Keratinocyte (primary cell): ENCODE measurements at regions not wholly inside any gene's neighbourhood (a gene's known extent, or its start where the extent isn't known, plus 50 kb on each side); places are given as distances from the start of the nearest gene placed in this dataset.
"Not testable (repeated sequence)": the region's sequence is repeated elsewhere in the genome, so short reads cannot be mapped to it uniquely, and the experiment has no call there.

Experiments used
- DNase-seq: peaks from one replicate; pipeline ENCODE4 v3.0.0-alpha.2; 2011; ENCODE audit warnings: low read depth, missing footprints, low spot score
- FAIRE-seq: peaks from 2 replicates; lab custom pipeline; 2011; peaks lifted over from hg19 to GRCh38; lab: Jason Lieb, UNC
- H2AFZ ChIP-seq: 2 replicates; pipeline ENCODE4 v1.6.0; 2012; ENCODE audit warnings: low read length, control low read depth, inconsistent platforms; ENCODE audit not compliant: control insufficient read depth
- H3K27ac ChIP-seq: 2 replicates; pipeline ENCODE4 v1.5.1; 2011; ENCODE audit warnings: low read length; ENCODE audit not compliant: control insufficient read depth, insufficient read depth
- H3K27me3 ChIP-seq: 3 replicates; pipeline ENCODE4 v1.6.0; 2011; ENCODE audit warnings: low read length; ENCODE audit not compliant: control insufficient read depth, insufficient read depth; ENCODE audit errors: extremely low read depth
- H3K36me3 ChIP-seq, 2 experiments: 2 replicates in 1 of 2; 3 replicates in 1 of 2; pipeline ENCODE4 v1.5.1; 2011; ENCODE audit warnings: low read length in 2 of 2, mild to moderate bottlenecking in 1 of 2; ENCODE audit not compliant: control insufficient read depth in 2 of 2, insufficient read depth in 2 of 2; ENCODE audit errors: extremely low read depth in 1 of 2
- H3K4me1 ChIP-seq: 3 replicates; pipeline ENCODE4 v1.5.1; 2011; ENCODE audit warnings: low read length; ENCODE audit not compliant: control insufficient read depth, insufficient read depth; ENCODE audit errors: extremely low read depth
- H3K4me2 ChIP-seq: 3 replicates; pipeline ENCODE4 v1.6.0; 2011; ENCODE audit warnings: low read depth, low read length; ENCODE audit not compliant: control insufficient read depth, insufficient read depth; ENCODE audit errors: extremely low read depth
- H3K4me3 ChIP-seq, 3 experiments: fragments of 200-600 bp in 1 of 3; sonication (generic) in 1 of 3; 2 replicates in 2 of 3; 3 replicates in 1 of 3; pipeline ENCODE4 v1.5.1; 2011 to 2016; ENCODE audit warnings: low read length in 3 of 3, mild to moderate bottlenecking in 3 of 3, control low read depth in 2 of 3, inconsistent platforms in 1 of 3, low read depth in 1 of 3, mixed read lengths in 1 of 3, mixed run types in 1 of 3, moderate library complexity in 1 of 3; ENCODE audit not compliant: control insufficient read depth in 2 of 3, insufficient read depth in 2 of 3; ENCODE audit errors: extremely low read depth in 1 of 3
- H3K79me2 ChIP-seq: 2 replicates; pipeline ENCODE4 v1.6.0; 2012; ENCODE audit warnings: low read length; ENCODE audit not compliant: control insufficient read depth, insufficient read depth
- H3K9ac ChIP-seq: 3 replicates; pipeline ENCODE4 v1.6.0; 2011; ENCODE audit warnings: low read length; ENCODE audit not compliant: control insufficient read depth, insufficient read depth; ENCODE audit errors: extremely low read depth
- H3K9me1 ChIP-seq: 3 replicates; pipeline ENCODE4 v1.6.0; 2011; ENCODE audit warnings: low read length; ENCODE audit not compliant: control insufficient read depth, insufficient read depth; ENCODE audit errors: extremely low read depth
- H3K9me3 ChIP-seq: 2 replicates; pipeline ENCODE4 v1.5.1; 2012; ENCODE audit warnings: low read depth, low read length; ENCODE audit not compliant: control insufficient read depth
- H4K20me1 ChIP-seq: 3 replicates; pipeline ENCODE4 v1.6.0; 2011; ENCODE audit warnings: low read length; ENCODE audit not compliant: control insufficient read depth, insufficient read depth; ENCODE audit errors: extremely low read depth
- CTCF ChIP-seq, 3 experiments: IDR thresholded peaks in 1 of 3; conservative IDR thresholded peaks in 1 of 3; optimal IDR thresholded peaks in 1 of 3; 2 replicates in 2 of 3; 3 replicates in 1 of 3; pipeline versions ENCODE3 to v1.5.1; 2011; ENCODE audit warnings: low read length in 3 of 3, mild to moderate bottlenecking in 3 of 3, moderate library complexity in 2 of 3, control low read depth in 1 of 3, inconsistent platforms in 1 of 3; ENCODE audit not compliant: insufficient read depth in 2 of 3; ENCODE audit errors: extremely low read depth in 1 of 3
- EZH2 ChIP-seq: IDR thresholded peaks from one replicate; pipeline ENCODE4 v1.6.1; 2012; ENCODE audit warnings: inconsistent platforms, mild to moderate bottlenecking, low read length, moderate library complexity
- dilution Hi-C: fragments of 300-500 bp; cut with MboI; formaldehyde crosslinking; loops from one replicate; pipeline ENCODE4 v1.7.0; 2020; ENCODE audit warnings: low sequenced_read_pairs; ENCODE audit not compliant: extremely low pct_ligation_motif_present

- Histone ChIP-seq H3K27ac (no peak overlapping the region), H3K4me3 (no peak overlapping the region), H3K79me2 (no peaks in the 10 kb centered on the region), H3K27me3 (no peaks in the 10 kb centered on the region), H2AFZ (no peak overlapping the region), H3K9me3 (peaks cover 2% of the 10 kb centered on the region), H3K4me2 (no peak overlapping the region), H3K4me1 (no peaks in the 10 kb centered on the region), H4K20me1 (no peaks in the 10 kb centered on the region), H3K9ac (no peak overlapping the region), H3K36me3 (no peaks in the 10 kb centered on the region), H3K9me1 (no peaks in the 10 kb centered on the region)
- dilution Hi-C loops, result no loop called here
- FAIRE-seq, result no peak
- DNase-seq, result no peak
- TF ChIP-seq EZH2 (no peak), CTCF (optimal IDR thresholded peaks at IDR 0.05 in 1 of 3, IDR thresholded peaks at IDR 0.05 in 1 of 3, conservative IDR thresholded peaks at IDR 0.05 in 1 of 3; ENCODE audit: extremely low read depth in 1 of 3, insufficient read depth in 2 of 3, low read length in 3 of 3) (no peak)
Measured at GRCh38 chr6:97778290-97779038, 495.4 kb upstream of the MMS22L start.

GRCh38 chr6:97779039-97779766 lies 496.2 kb upstream of the MMS22L start:
- H3K36me3 ChIP-seq, H2AFZ ChIP-seq, H3K4me2 ChIP-seq, H3K4me3 ChIP-seq, H3K9ac ChIP-seq, H4K20me1 ChIP-seq, H3K9me3 ChIP-seq, dilution Hi-C loops, FAIRE-seq, DNase-seq, H3K27me3 ChIP-seq, H3K27ac ChIP-seq, H3K4me1 ChIP-seq, H3K9me1 ChIP-seq, H3K79me2 ChIP-seq: not testable (repeated sequence)
